ENCODE measurements at regions not wholly inside any gene's neighbourhood (a gene's known extent, or its start where the extent isn't known, plus 50 kb on each side); places are given as distances from the start of the nearest gene placed in this dataset.

- H3K27me3 ChIP-seq (ENCODE audit: low read depth): no peaks in the 10 kb centered on the region
- no peak overlapping the region for H3K4me3 ChIP-seq
- no peaks in the 10 kb centered on the region for H3K36me3 ChIP-seq
- ATAC-seq (no peak), DNase-seq (no peak)
- H3K9me3 ChIP-seq: no peaks in the 10 kb centered on the region
- peaks cover 6% of the 10 kb centered on the region for H3K4me1 ChIP-seq
- no peak overlapping the region for H3K27ac ChIP-seq
- TF ChIP-seq CTCF (IDR thresholded peaks at IDR 0.05): no peak
- intact Hi-C loops (cut with DNase I): no loop called here
These were observed 179.4 kb downstream of the ZBTB18 start for GRCh38 chr1:244230470-244230869.

- Histone ChIP-seq H3K4me3 (peak overlapping the region; percentile 13), H3K9me3 (no peaks in the 10 kb centered on the region), H3K27me3 (ENCODE audit: low read depth) (no peaks in the 10 kb centered on the region), H3K27ac (no peak overlapping the region), H3K4me1 (peaks cover 6% of the 10 kb centered on the region), H3K36me3 (no peaks in the 10 kb centered on the region)
- ATAC-seq (peak in 1 of 2 donors; percentile 12), DNase-seq (no peak)
- intact Hi-C loops (cut with DNase I): no loop called here
- TF ChIP-seq CTCF (IDR thresholded peaks at IDR 0.05): no peak
These were observed 180.1 kb downstream of the ZBTB18 start for GRCh38 chr1:244231193-244231571.

GRCh38 chr1:244231572-244232315 lies 180.7 kb downstream of the ZBTB18 start:
- ATAC-seq (peak in 1 of 2 donors; percentile 21), DNase-seq (no peak)
- H3K27me3 ChIP-seq (ENCODE audit: low read depth): no peaks in the 10 kb centered on the region
- intact Hi-C loops (cut with DNase I): no loop called here
- H3K4me3 ChIP-seq: peak overlapping the region; percentile 13
- no peaks in the 10 kb centered on the region for H3K9me3 ChIP-seq
- H3K36me3 ChIP-seq: no peaks in the 10 kb centered on the region
- TF ChIP-seq CTCF (IDR thresholded peaks at IDR 0.05): no peak
- H3K4me1 ChIP-seq: peaks cover 6% of the 10 kb centered on the region
- no peak overlapping the region for H3K27ac ChIP-seq

- no peak for TF ChIP-seq CTCF (IDR thresholded peaks at IDR 0.05)
- no peak for DNase-seq
- no peaks in the 10 kb centered on the region for H3K9me3 ChIP-seq
- H3K4me1 ChIP-seq: peaks cover 6% of the 10 kb centered on the region
- H3K4me3 ChIP-seq: no peak overlapping the region
- no peak for ATAC-seq
- intact Hi-C loops (cut with DNase I): no loop called here
- no peaks in the 10 kb centered on the region for H3K27me3 ChIP-seq (ENCODE audit: low read depth)
- H3K27ac ChIP-seq: no peak overlapping the region
- H3K36me3 ChIP-seq: no peaks in the 10 kb centered on the region
These were observed 183.0 kb downstream of the ZBTB18 start for GRCh38 chr1:244234009-244234643.

- intact Hi-C loops (cut with DNase I): no loop called here
- no peak overlapping the region for H3K4me3 ChIP-seq
- DNase-seq (no peak), ATAC-seq (no peak)
- no peak overlapping the region for H3K27ac ChIP-seq
- H3K27me3 ChIP-seq (ENCODE audit: low read depth): no peaks in the 10 kb centered on the region
- no peaks in the 10 kb centered on the region for H3K36me3 ChIP-seq
- H3K9me3 ChIP-seq: no peaks in the 10 kb centered on the region
- peaks cover 6% of the 10 kb centered on the region for H3K4me1 ChIP-seq
- TF ChIP-seq CTCF (IDR thresholded peaks at IDR 0.05): no peak
These were observed 184.1 kb downstream of the ZBTB18 start for GRCh38 chr1:244235157-244235556.

Measured in lower lobe of right lung (tissue), 2 donors.